Cardiac septum (tissue), 1 donor: ENCODE measurements at regions not wholly inside any gene's neighbourhood (a gene's known extent, or its start where the extent isn't known, plus 50 kb on each side); places are given as distances from the start of the nearest gene placed in this dataset.

ENCODE experiments used
- DNase-seq: peaks from one replicate; pipeline ENCODE4 v3.0.0-alpha.2; 2020; ENCODE audit warnings: low spot score
- intact Hi-C: fragments of 100-400 bp; cut with DNase I; formaldehyde crosslinking; loops from one replicate; pipeline ENCODE4 v1.14.0; 2022
- donor health status: DM: no; HTN: no; CAD: no.

DNA sequence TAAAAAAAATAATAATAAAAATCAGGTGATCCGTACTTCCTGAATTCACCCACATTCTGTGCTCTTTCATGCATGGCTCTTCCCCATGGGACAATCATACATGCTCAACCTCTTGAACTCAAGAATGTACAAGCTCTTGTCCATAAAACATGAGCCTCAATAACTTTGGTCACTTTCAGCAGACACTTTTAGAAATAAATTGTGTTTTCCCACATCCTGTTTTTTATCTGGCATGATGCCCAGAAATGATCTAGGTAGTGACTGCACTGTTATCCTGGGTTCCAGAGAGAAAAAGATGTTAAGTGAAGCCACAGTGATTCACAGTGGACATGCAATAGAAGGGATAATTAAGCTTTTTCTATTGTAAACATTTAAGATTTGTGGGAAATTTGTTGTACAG, 537.6 kb upstream of the TMEM132C start:
- no peak for DNase-seq
- intact Hi-C loops, result no loop called here

DNA sequence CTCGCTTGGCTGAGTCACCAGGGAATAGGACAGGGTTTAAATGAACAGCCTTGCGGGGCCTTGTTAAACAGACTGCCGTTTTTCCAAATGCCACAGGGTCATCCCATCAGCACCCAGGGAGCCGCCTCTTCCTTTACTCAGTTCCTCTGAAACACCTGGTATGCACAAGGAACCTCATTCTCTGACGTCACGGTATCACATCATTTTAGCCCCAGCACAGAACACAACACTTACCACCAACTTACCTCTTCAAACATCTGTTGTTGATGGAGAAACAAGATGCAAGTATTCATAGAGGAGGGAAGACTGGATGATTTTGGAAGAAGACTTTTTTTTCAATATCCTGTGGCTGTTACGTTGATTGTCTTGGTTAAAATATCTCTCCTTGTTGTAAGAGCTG, 535.3 kb upstream of the TMEM132C start:
- no peak for DNase-seq

DNA sequence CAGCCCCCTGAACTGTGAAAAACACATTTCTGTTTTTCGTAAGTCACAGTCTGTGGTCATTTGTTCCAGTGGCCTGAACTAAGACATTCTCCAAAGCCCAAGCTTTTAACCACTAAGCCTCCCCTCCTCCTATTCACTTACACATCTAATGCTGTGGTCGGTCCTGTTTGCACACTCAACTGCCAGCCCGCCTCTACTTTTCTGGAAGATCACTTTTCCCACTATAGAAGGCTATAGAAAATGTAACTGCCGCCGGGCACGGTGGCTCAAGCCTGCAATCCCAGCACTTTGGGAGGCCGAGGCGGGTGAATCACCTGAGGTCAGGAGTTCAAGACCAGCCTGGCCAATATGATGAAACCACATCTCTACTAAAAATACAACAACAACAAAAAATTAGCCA, 524.7 kb upstream of the TMEM132C start:
- no peak for DNase-seq
- intact Hi-C loops, result no loop called here

More for the DNA sequence above, 535.3 kb upstream of the TMEM132C start:
- intact Hi-C loops, result no loop called here

DNA sequence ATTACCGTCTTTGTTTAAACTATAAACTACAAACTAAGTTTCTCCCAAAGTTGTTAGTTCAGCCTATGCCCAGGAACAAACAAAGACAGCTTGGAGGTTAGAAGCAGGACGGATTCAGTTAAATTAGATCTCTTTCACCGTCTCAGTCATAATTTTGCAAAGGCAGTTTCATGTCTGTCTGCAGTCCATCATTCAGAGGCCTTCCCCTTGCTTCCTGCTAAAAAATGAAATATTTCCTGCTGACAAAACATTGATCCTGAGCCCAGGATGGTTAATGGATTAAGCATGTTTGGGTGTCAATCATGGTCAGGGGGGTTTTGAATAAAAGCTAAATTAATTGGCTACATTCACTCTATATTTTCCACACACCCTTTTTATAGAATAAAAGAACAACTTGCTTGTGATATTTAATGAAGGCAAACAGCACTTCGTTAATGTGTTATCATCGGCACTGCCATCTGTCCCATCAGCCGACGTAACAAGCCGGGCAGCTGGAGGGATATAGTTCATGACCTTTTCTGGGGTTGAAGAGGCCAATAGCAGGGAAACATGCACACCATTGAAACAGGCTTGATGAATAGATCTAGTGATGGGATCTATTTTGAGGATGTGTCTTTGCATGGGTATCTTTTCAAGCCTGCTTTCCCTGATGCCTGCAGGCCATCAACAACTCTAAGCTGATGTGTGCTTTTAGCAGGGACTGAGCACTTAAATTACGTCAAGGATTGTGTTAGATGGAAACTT, 521.3 kb upstream of the TMEM132C start:
- intact Hi-C loops, result no loop called here
- DNase-seq, result no peak

DNA sequence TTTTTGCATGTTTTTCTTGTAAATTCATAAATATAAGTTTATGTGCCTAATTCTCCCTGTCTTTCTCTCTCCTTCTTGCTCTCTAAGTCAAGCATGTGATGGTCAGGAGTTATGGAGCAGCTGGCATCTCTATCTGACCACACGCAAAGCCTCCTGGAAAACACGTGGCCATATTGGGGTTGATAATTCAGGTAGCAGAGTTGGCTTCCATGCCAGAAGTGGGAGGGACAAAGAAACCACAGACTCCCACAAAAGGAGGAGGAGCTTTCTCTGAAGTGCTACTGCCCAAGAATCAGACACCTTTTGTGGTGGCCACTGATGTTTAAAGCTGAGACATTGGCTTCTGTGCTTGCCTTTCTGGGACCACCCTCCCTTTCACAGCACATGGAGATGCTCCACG, 517.6 kb upstream of the TMEM132C start:
- intact Hi-C loops, result no loop called here
- no peak for DNase-seq

DNA sequence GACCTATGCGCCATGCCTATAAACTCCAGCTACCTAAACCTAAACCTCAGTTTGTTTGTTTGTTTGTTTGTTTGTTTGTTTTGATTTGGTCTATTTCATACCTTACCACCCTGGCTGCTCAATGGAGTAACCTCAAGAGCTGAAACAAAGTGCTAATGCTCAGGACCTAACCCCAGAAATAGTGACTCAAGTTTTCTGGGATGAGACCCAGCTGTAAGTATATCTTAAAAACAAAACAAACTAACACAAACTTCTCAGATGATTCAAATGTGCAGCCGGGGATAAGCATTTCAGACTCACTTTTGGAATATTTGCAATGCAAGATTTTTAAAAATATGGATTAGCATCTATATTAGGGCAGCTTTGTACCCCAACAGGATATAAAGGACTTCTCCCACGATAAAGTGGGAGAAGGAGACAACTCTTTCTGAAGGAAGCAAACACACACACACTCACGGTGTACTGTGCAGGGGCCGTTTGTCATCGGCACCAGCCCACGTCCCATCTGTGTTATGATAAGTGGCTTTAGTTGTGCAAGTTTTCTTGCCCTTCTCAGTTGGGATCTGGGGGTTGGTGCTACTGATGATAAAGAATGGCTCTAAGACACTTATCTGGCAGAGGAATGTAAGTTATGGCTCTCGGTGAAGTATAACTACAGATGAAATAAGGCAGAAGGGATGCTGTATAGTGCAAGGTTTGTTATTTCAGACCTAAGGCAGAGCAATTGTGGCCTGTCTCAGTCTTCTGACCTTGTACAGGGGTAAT, 516.7 kb upstream of the TMEM132C start:
- intact Hi-C loops, result no loop called here
- DNase-seq, result no peak

DNA sequence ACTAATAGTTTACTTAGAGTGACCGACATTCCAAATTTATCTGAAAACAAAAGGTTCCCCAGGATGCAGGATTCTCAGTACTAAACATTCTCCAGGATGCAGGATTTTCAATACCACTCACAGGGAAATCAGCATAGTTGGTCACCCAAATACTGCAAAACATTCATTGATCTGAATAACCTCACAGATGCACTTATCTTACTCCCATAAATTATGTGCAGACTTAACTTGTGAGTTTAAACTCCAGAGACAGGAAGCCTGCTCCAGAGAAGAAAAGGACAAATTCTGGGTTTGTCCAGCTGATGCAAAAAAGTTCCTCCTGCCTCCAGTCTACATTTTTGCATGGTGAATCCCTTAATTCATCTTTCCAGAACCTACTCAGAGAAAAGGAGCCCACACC, 514.2 kb upstream of the TMEM132C start:
- DNase-seq, result no peak
- intact Hi-C loops, result no loop called here

DNA sequence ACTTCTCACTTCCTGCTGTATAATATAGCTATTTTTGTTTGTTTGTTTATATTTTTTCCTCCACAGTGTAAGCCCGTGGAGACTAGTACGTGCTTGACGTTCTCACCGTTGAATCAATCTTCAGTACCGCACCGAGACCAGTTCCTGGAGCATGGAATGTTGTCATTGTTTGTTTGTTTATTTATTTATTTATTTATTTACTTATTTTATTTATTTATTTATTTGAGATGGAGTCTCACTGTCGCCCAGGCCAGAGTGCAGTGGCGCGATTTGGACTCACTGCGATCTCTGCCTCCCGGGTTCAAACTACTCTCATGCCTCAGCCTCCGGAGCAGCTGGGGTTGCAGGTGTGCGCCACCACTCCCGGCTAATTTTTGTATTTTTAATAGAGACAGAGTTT, 506.6 kb upstream of the TMEM132C start:
- intact Hi-C loops, result no loop called here
- DNase-seq, result no peak

DNA sequence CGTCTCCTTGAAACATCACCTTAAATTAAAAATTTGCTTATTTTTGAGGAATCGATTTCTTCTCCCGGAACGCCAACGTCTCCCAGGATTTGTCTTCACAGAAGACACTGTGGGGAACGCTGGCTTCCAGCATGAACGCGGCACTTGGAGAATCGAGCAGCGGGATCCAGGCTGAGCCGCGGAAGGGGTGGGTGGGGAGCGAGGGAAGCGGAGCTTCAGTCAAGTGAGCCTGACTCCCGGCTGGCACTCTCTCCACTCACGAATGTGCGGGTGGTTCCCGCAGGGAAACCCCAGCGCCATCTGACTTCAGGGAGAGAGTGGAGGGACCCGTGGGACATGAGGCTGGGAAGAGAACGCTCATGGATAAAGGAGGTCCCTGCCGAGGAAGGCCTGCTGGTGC, 506.0 kb upstream of the TMEM132C start:
- intact Hi-C loops, result no loop called here
- DNase-seq, result no peak

DNA sequence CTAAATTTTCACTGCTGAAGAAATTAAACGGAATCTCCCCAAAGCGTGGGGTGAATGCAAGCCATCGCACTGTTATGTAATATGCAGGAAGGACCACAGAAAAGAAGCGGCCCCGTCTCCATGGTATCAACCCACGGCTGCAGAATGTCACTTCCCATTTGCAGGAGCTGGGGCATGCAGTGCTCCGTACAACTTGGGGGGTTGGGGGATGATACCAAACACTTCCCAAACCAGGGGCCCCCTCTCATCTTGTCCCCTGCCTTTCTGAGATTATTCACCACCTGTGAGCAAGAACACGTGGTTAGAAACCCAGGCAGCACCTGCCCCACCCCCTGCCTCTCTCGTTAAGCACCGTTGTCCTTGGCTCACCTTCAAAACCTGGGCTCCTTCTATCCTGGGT, 505.1 kb upstream of the TMEM132C start:
- intact Hi-C loops, result no loop called here

DNA sequence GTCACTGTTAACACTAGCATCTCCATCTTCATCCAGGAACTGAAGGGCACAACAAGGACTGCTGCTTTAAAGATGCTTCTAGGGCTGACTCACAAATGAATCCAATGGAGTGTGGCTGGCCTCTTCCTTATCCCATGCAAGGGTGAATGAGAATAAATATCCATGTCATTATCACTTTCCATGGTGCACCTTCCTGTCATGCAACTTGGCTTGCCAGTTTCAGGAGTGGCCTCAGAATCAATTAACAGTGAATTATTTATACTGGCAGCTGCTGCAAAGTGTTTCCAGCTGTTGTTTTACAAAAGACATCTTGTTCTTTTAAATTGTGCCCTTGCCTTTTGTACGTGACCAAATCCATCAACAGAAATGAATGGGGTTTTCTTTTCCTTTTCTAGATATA, 499.3 kb upstream of the TMEM132C start:
- DNase-seq, result no peak

More for the DNA sequence above, 505.1 kb upstream of the TMEM132C start:
- no peak for DNase-seq

DNA sequence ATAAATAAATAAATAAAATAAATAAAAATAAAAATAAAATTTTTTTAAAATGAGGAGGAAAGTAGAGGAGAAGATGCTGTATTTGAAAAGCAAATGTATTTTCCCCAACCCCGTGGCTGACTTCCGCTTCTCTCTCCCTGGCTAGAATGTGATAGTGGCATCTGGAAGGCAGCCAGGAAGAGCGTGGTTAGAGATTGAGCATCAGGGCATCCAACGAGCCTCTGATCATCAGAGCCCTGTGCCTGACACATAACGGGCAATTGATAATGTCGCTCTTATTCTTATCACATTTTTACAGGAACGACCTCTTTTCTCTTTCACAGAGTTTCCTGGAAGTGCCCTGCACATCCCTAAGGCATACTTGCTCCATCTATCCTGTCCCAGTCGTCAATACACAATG, 496.9 kb upstream of the TMEM132C start:
- intact Hi-C loops, result no loop called here
- DNase-seq, result no peak

More for the DNA sequence above, 499.3 kb upstream of the TMEM132C start:
- intact Hi-C loops, result no loop called here

DNA sequence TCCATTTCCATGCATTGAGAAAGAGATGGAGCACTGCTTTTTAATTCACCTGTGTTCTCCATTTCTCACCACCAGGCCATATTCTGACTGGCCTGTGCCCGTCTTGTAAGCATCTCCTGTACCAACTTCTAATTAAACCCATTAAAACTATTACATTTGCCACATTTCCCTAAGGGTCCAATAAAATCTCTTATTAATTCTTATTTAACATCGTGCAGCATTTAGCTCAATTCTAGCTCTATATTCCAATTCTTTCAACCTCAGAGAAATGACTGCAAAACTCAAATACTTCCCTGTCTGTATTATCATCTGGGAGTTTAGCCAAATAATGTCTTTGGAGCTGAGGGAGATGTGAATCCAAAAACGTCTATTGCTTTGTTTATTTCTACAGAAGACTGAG, 495.4 kb upstream of the TMEM132C start:
- intact Hi-C loops, result no loop called here
- DNase-seq, result no peak

DNA sequence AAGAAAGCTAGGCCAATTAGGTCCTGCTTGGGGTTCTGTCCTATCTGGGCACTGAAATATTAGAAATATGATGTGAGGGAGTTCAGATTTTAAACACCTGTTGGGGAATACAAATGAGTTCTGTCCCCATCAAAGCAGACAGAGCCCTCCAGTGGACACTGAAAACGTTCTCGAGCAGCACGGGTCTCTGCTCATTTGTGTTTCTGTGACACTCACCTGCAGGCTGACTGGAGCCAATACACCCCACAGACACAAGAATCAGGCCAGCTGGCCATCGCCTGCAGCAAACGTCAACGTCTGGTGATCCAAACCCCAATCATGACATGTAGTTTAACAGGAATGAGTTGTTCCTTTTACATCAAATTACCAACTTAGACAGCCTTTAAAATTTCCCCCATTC, 493.4 kb upstream of the TMEM132C start:
- intact Hi-C loops, result no loop called here
- no peak for DNase-seq

DNA sequence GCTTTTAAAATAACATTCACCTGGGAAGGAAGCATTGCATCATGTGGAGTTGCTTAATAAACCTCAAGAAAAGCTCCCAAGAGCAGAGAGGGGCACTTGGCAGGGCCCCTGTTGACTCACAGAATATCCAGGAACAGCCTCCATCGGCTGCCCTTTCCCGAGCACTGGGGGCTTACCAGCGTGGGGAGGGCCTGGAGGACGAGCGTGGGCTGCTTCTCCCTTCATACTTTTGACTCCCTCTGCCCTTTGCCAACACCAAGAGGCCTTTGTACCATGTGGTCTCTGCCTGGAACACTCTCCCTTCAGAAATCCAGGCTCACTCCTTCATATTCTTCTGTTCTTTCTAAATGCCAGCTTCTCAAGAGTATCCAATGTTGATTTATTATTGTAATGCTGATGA, 492.1 kb upstream of the TMEM132C start:
- DNase-seq, result no peak
- intact Hi-C loops, result no loop called here

DNA sequence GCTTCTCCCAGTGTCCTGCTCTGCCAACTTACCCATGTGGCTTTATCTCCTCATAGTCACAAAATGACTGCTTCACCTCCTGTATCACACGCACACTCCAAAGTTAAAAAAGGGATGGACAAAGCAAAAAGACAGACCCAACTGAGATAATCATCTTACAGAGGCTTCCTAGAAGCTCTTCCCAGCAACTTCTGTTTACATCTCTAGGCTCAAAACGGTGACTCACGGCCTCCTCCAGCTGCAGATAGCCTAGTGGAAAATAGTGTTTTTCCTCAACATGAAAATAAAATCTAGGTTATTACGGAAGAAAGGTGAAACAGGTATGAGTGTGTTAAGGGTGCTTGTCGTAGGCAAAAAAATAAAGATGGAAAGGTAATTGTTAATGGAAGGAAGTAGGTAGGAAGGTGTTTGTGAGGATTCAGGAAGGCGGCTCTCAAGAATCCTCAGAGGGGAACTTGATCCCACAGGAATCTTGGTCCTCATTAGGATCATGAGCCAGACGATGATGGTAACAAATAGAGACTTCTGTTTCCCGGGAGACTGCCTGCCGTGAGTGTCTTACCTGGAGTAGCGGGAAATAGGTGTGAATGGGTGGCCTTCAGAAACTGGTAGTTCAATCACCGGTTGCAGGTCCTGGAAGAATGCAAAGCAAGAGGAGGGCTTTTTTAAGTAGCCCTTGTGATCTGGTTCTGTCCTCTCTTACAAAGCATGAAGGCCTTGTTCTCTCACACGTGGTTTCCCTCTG, 487.5 kb upstream of the TMEM132C start:
- intact Hi-C loops, result no loop called here
- no peak for DNase-seq

DNA sequence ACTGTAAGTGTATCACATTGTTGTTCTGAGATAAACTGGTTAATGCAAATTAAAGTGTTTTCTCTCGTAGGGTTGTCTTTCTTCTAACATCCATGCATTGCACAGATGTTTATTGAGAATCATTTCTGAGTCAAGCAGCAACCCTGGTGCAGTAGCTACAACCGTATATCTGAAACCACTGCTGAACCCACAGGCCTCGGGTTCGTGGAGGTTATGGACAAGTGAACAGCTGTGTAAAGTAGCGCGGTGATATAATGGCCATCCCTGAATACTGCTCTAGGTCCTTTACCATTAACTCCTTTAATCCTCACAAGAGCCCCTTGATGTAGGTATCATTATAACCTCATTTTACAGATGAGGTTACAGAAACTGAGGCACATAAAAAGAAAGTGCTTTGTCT, 486.1 kb upstream of the TMEM132C start:
- no peak for DNase-seq
- intact Hi-C loops, result no loop called here

DNA sequence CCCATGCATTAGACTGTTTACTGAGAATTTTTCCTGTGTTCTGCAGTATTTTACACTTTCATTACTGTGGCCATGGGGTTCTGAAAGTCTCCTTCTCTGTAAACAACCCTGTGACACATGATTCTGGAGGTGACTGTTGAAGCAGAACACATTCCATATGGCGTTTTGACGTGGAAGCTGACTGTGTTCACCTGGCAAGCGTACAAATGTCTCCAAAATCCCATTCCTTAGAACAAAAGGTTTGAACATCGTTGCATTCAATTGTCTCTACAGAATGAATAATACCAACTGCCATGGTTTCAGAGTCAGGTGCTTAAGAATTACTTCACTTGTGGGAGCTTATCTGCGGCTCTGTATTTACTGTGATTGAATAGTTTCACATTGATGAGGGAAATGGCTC, 485.6 kb upstream of the TMEM132C start:
- DNase-seq, result no peak

DNA sequence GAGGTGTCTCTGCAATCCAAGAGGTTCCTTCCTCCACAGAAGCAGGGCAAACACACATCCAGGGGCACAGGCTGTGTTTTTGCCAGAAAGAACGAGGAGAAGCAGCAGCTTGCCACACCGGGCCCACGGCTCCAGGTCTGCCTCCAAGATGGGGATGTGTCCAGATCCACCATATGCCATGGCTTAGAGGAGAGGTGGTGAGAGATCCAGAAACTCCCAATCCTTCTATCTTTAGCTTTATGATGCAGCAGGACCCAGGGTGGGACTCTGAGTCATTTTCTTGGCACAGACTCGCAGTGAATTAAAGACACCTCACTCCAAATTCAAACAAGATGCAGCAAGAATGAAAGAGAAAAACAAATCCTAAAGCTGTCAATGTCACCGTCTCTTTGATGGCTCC, 481.4 kb upstream of the TMEM132C start:
- DNase-seq, result no peak

More for the DNA sequence above, 485.6 kb upstream of the TMEM132C start:
- intact Hi-C loops, result no loop called here

DNA sequence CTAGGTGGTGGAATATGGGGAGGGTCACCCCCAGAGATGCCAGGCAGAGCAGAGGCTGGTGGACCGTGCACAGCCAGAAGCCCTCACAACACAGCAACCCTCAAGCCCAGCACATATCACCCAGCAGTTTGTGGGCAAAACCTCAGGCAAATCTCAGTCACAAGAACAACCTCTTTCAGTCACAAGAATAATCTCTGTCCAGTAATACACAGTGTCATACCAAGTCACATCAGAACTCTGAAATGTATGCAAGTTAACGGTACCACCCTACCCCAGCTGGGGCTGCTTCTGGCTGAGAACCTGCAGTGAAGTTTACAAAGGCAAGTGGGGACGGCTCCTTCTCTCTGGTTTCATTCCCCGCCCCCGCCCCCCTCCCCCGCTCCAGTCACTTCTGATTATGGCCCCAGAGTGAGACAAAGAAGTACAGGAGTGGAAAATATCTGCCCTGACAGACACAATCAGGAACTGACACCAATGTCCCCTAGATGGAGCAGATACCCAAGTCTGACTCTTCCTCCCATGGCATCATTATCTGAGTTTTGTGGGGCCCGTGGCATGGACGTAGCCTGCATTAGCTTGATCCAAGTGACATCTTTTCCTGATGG, 480.9 kb upstream of the TMEM132C start:
- intact Hi-C loops, result no loop called here
- no peak for DNase-seq

More for the DNA sequence above, 481.4 kb upstream of the TMEM132C start:
- intact Hi-C loops, result no loop called here
